A549 (cell line): ENCODE measurements at regions not wholly inside any gene's neighbourhood (a gene's known extent, or its start where the extent isn't known, plus 50 kb on each side); places are given as distances from the start of the nearest gene placed in this dataset.

Experiments
- ATAC-seq, 2 experiments: fragments of 200-7000 bp in 1 of 2; fragments of >200 bp in 1 of 2; cut with Nextera tagmentation in 1 of 2; cut with Tn5 transposase in 1 of 2; 3 replicates each; pipeline versions ENCODE4 v1.8.0 to v1.9.1; 2018 to 2020; ENCODE audit warnings: mild to moderate bottlenecking in 1 of 2, moderate library complexity in 1 of 2
- CTCF ChIA-PET: fragments of 300-600 bp; sonication (Branson Sonifier 250); formaldehyde crosslinking; extraction: SDS; loops from one replicate; lab custom pipeline; 2021; ENCODE audit warnings: antibody characterized with exemption, inconsistent platforms; lab: Yijun Ruan, JAX
- POLR2A ChIA-PET: fragments of 350-600 bp; formaldehyde crosslinking; extraction: SDS; loops from one replicate; lab custom pipeline; 2021; ENCODE audit warnings: antibody characterized with exemption, inconsistent platforms; lab: Yijun Ruan, JAX
- DNase-seq, 2 experiments: peaks; one replicate each; pipeline versions ENCODE4 v3.0.0 to v3.0.0-alpha.2; 2011 to 2016; ENCODE audit warnings: low read depth in 1 of 2, low spot score in 1 of 2
- FAIRE-seq: peaks from 2 replicates; lab custom pipeline; 2011; peaks lifted over from hg19 to GRCh38; lab: Jason Lieb, UNC
- H3K27ac ChIP-seq, 2 experiments: fragments of >200 bp; sonication (Bioruptor Twin); formaldehyde crosslinking; 3 replicates each; pipeline ENCODE4 v1.5.1; 2016 to 2017
- H3K4me1 ChIP-seq: fragments of >200 bp; sonication (Bioruptor Twin); formaldehyde crosslinking; 3 replicates; pipeline ENCODE4 v1.6.1; 2016
- H3K4me2 ChIP-seq: fragments of >200 bp; sonication (Bioruptor Twin); formaldehyde crosslinking; 3 replicates; pipeline ENCODE4 v1.6.1; 2016
- H3K4me3 ChIP-seq: fragments of >200 bp; sonication (Bioruptor Twin); formaldehyde crosslinking; 3 replicates; pipeline ENCODE4 v1.5.1; 2016
- H3K9me3 ChIP-seq: fragments of >200 bp; sonication (Bioruptor Twin); formaldehyde crosslinking; 3 replicates; pipeline ENCODE4 v1.6.1; 2016
- BCL3 ChIP-seq: fragments of >200 bp; sonication (Bioruptor Twin); formaldehyde crosslinking; IDR thresholded peaks from 3 replicates; pipeline ENCODE4 v1.6.1; 2016
- CBX8 ChIP-seq: fragments of 200-600 bp; sonication (generic); IDR thresholded peaks from 2 replicates; pipeline ENCODE4 v1.6.1; 2016
- CEBPB ChIP-seq, 2 experiments: fragments of >200 bp in 1 of 2; sonication (Bioruptor Twin) in 1 of 2; formaldehyde crosslinking in 1 of 2; IDR thresholded peaks; 2 replicates each; pipeline ENCODE4 v1.6.1; 2012 to 2016
- CHD2 ChIP-seq: fragments of 150-350 bp; IDR thresholded peaks from 2 replicates; pipeline ENCODE4 v1.6.1; 2014; ENCODE audit warnings: low read length; ENCODE audit not compliant: partially characterized antibody
- CTCF ChIP-seq: fragments of >200 bp; sonication (Bioruptor Twin); formaldehyde crosslinking; IDR thresholded peaks from 3 replicates; pipeline ENCODE4 v1.5.1; 2016
- FOSB ChIP-seq: fragments of 250-450 bp; sonication (Bioruptor Pico); IDR thresholded peaks from 2 replicates; pipeline ENCODE4 v1.5.0; 2020; ENCODE audit warnings: mild to moderate bottlenecking, moderate library complexity
- FOSL2 ChIP-seq, 2 experiments: fragments of 450-650 bp in 1 of 2; fragments of >200 bp in 1 of 2; sonication (Bioruptor Twin) in 1 of 2; formaldehyde crosslinking; IDR thresholded peaks; 2 replicates each; pipeline versions ENCODE4 v1.5.0 to v1.6.1; 2016 to 2020; ENCODE audit warnings: mild to moderate bottlenecking in 1 of 2, moderate library complexity in 1 of 2
- JUN ChIP-seq, 2 experiments: fragments of >200 bp; sonication (Bioruptor Twin); formaldehyde crosslinking; IDR thresholded peaks; 2 replicates in 1 of 2; 3 replicates in 1 of 2; pipeline ENCODE4 v1.6.1; 2016 to 2017
- MAFK ChIP-seq: fragments of 450-650 bp; IDR thresholded peaks from 2 replicates; pipeline ENCODE4 v1.6.1; 2014; ENCODE audit not compliant: partially characterized antibody
- MAX ChIP-seq: IDR thresholded peaks from 2 replicates; pipeline ENCODE4 v1.6.1; 2012
- NFE2L2 ChIP-seq: fragments of 150-350 bp; conservative IDR thresholded peaks from 2 replicates; pipeline ENCODE4 v1.6.1; 2014; ENCODE audit warnings: low read length
- RAD21 ChIP-seq, 2 experiments: fragments of >200 bp in 1 of 2; sonication (Bioruptor Twin) in 1 of 2; formaldehyde crosslinking in 1 of 2; IDR thresholded peaks in 1 of 2; conservative IDR thresholded peaks in 1 of 2; 2 replicates in 1 of 2; 3 replicates in 1 of 2; pipeline ENCODE4 v1.6.1; 2012 to 2018; ENCODE audit warnings: inconsistent platforms in 1 of 2
- RARB ChIP-seq: fragments of 250-450 bp; sonication (Bioruptor Pico); IDR thresholded peaks from 2 replicates; pipeline ENCODE4 v1.8.0; 2021; ENCODE audit warnings: mild to moderate bottlenecking, moderate library complexity
- REST ChIP-seq: fragments of 200-600 bp; sonication (generic); IDR thresholded peaks from 2 replicates; pipeline ENCODE4 v1.6.1; 2016; ENCODE audit warnings: antibody characterized with exemption, mild to moderate bottlenecking, moderate library complexity
- SMC3 ChIP-seq: fragments of >200 bp; sonication (Bioruptor Twin); formaldehyde crosslinking; IDR thresholded peaks from 3 replicates; pipeline ENCODE4 v1.6.1; 2018; ENCODE audit warnings: inconsistent platforms
- TP53 ChIP-seq: fragments of 250-450 bp; sonication (Bioruptor Pico); IDR thresholded peaks from 2 replicates; pipeline ENCODE4 v1.5.0; 2021; ENCODE audit warnings: mild to moderate bottlenecking, moderate library complexity
- USF2 ChIP-seq: fragments of 450-650 bp; IDR thresholded peaks from 2 replicates; pipeline ENCODE4 v1.6.1; 2014; ENCODE audit warnings: antibody characterized with exemption
- WGBS: methylation state at CpG from one replicate; pipeline ENCODE4 v1.1.6; 2017; ENCODE audit errors: missing lambda C conversion rate; 5-methylcytosine and 5-hydroxymethylcytosine counted together

GRCh38 chr12:34215893-34216285, 193.6 kb downstream of the ALG10 start:
- no peak for ATAC-seq
- no peak for DNase-seq
- ChIA-PET POLR2A (no interaction called here), CTCF (interaction anchor here (1.1 to 3.0 kb wide), 3 partner anchors 8 to 93 kb away, joined by 3 to 15 read pairs (median 5); no protein-coding TSS in a partner anchor)
- no peak overlapping the region for H3K4me3 ChIP-seq
- 86% methylated on average over 12 of the region's 12 CpGs for WGBS
- no peaks in the 10 kb centered on the region for H3K4me1 ChIP-seq
- no peak for TF ChIP-seq RARB
- H3K27ac ChIP-seq = no peak overlapping the region
- H3K9me3 ChIP-seq = no peaks in the 10 kb centered on the region; the same call in 2 of the 3 replicates
- no peak for FAIRE-seq
- no peak overlapping the region for H3K4me2 ChIP-seq

GRCh38 chr12:34217660-34218059, 195.4 kb downstream of the ALG10 start:
- ChIA-PET POLR2A (interaction anchor here (0.6 kb wide), 1 partner anchor 196 kb away, joined by 4 read pairs; no protein-coding TSS in a partner anchor), CTCF (interaction anchor here (0.8 to 1.4 kb wide), 7 partner anchors 13 to 180 kb away, joined by 3 to 10 read pairs (median 4); no protein-coding TSS in a partner anchor)
- no peak overlapping the region for H3K4me3 ChIP-seq
- DNase-seq (no peak), FAIRE-seq (no peak), ATAC-seq (no peak)
- TF ChIP-seq CBX8 (no peak), MAX (no peak), SMC3 (no peak), NFE2L2 (no peak), FOSL2 (IDR thresholded peaks at IDR 0.05) (no peak), FOSL2 (CRISPR knock-in tag; IDR thresholded peaks at IDR 0.05) (no peak), FOSB (CRISPR knock-in tag) (no peak), MAFK (no peak), REST (no peak), USF2 (no peak), TP53 (CRISPR knock-in tag) (no peak), BCL3 (no peak)
- 57% methylated on average over 14 of the region's 14 CpGs for WGBS
- no peaks in the 10 kb centered on the region for H3K4me1 ChIP-seq
- H3K9me3 ChIP-seq = no peaks in the 10 kb centered on the region
- H3K4me2 ChIP-seq = no peak overlapping the region; the same call in 2 of the 3 replicates
- H3K27ac ChIP-seq = no peak overlapping the region

GRCh38 chr12:34218193-34219045, 196.1 kb downstream of the ALG10 start:
- H3K27ac ChIP-seq = peak overlapping the region; percentile 21 to 70; a peak in 3 of 6 replicates
- TF ChIP-seq CEBPB (IDR thresholded peaks at IDR 0.05) (no peak), SMC3 (peak; percentile 77), RAD21 (conservative IDR thresholded peaks at IDR 0.05 in 1 of 2, IDR thresholded peaks at IDR 0.05 in 1 of 2) (peak; percentile 73 to 81), CHD2 (no peak), CTCF (peak; percentile 86), JUN (IDR thresholded peaks at IDR 0.05) (no peak)
- peak overlapping the region; percentile 47 for H3K4me3 ChIP-seq
- DNase-seq = peak; percentile 33 to 81
- peak overlapping the region; percentile 96 for H3K4me2 ChIP-seq
- WGBS = 6% methylated on average over 33 of the region's 39 CpGs
- ATAC-seq = peak; percentile 89 to 93
- ChIA-PET CTCF (interaction anchor here (0.8 to 1.4 kb wide), 7 partner anchors 14 to 181 kb away, joined by 3 to 10 read pairs (median 4); no protein-coding TSS in a partner anchor), POLR2A (interaction anchor here (0.6 kb wide), 1 partner anchor 197 kb away, joined by 4 read pairs; no protein-coding TSS in a partner anchor)
- no peak for FAIRE-seq
- no peaks in the 10 kb centered on the region for H3K4me1 ChIP-seq
- no peaks in the 10 kb centered on the region for H3K9me3 ChIP-seq
